SK-N-SH (cell line): ENCODE measurements at regions not wholly inside any gene's neighbourhood (a gene's known extent, or its start where the extent isn't known, plus 50 kb on each side); places are given as distances from the start of the nearest gene placed in this dataset.

Experiments used
- CTCF ChIA-PET: fragments of 300-600, 350-600 bp; formaldehyde crosslinking; extraction: SDS; loops from one replicate; lab custom pipeline; 2021; lab: Yijun Ruan, JAX
- POLR2A ChIA-PET: fragments of 350-600 bp; sonication (Branson Sonifier 250); formaldehyde crosslinking; extraction: SDS; loops from one replicate; lab custom pipeline; 2020; ENCODE audit warnings: antibody characterized with exemption, inconsistent platforms; lab: Yijun Ruan, JAX
- DNase-seq: peaks from one replicate; pipeline ENCODE4 v3.0.0; 2012
- H2AFZ ChIP-seq: fragments of 200-600 bp; sonication (generic); 2 replicates; pipeline ENCODE4 v1.8.1; 2016; ENCODE audit warnings: antibody characterized with exemption, mild to moderate bottlenecking, low read depth
- H3F3A ChIP-seq: fragments of 200-600 bp; sonication (generic); replicated peaks from 2 replicates; pipeline ENCODE3; 2016; ENCODE audit warnings: antibody characterized with exemption, mild to moderate bottlenecking; ENCODE audit not compliant: insufficient read depth
- H3K27ac ChIP-seq, 2 experiments: fragments of 200-500 bp in 1 of 2; fragments of 200-600 bp in 1 of 2; sonication (Bioruptor generic) in 1 of 2; sonication (generic), shearing (Covaris generic) in 1 of 2; 2 replicates each; pipeline versions ENCODE4 v1.5.1 to v1.6.1; 2014 to 2016; ENCODE audit warnings: low read depth in 2 of 2, inconsistent platforms in 1 of 2, low read length in 1 of 2, mild to moderate bottlenecking in 1 of 2, mixed read lengths in 1 of 2
- H3K27me3 ChIP-seq: fragments of 200-600 bp; sonication (generic), shearing (Covaris generic); 2 replicates; pipeline ENCODE4 v1.6.1; 2016; ENCODE audit warnings: mixed run types; ENCODE audit not compliant: insufficient read depth
- H3K36me3 ChIP-seq, 2 experiments: fragments of 200-500 bp in 1 of 2; fragments of 200-600 bp in 1 of 2; sonication (Bioruptor generic) in 1 of 2; sonication (generic) in 1 of 2; replicated peaks in 1 of 2; 2 replicates each; pipeline versions ENCODE3 to v1.5.1; 2014 to 2016; ENCODE audit warnings: low read length in 1 of 2, mild to moderate bottlenecking in 1 of 2; ENCODE audit not compliant: insufficient read depth in 2 of 2, control insufficient read depth in 1 of 2
- H3K4me1 ChIP-seq, 2 experiments: fragments of 200-500 bp in 1 of 2; fragments of 200-600 bp in 1 of 2; sonication (Bioruptor generic) in 1 of 2; sonication (generic), shearing (Covaris generic) in 1 of 2; 2 replicates each; pipeline versions ENCODE4 v1.5.1 to v1.6.1; 2014 to 2016; ENCODE audit warnings: low read depth in 1 of 2, low read length in 1 of 2, mixed run types in 1 of 2; ENCODE audit not compliant: insufficient read depth in 2 of 2, control insufficient read depth in 1 of 2
- H3K4me2 ChIP-seq: fragments of 200-600 bp; sonication (generic), shearing (Covaris generic); 2 replicates; pipeline ENCODE4 v1.6.1; 2017; ENCODE audit warnings: mixed run types
- H3K4me3 ChIP-seq, 2 experiments: fragments of 200-500 bp in 1 of 2; fragments of 200-600 bp in 1 of 2; sonication (Bioruptor generic) in 1 of 2; sonication (generic), shearing (Covaris generic) in 1 of 2; 2 replicates each; pipeline versions ENCODE4 v1.5.1 to v1.8.1; 2014 to 2016; ENCODE audit warnings: low read depth in 2 of 2, inconsistent platforms in 1 of 2, low read length in 1 of 2, mild to moderate bottlenecking in 1 of 2, mixed read lengths in 1 of 2, moderate library complexity in 1 of 2
- H3K79me2 ChIP-seq: fragments of 200-600 bp; sonication (generic); 2 replicates; pipeline ENCODE4 v1.8.1; 2017; ENCODE audit warnings: mild to moderate bottlenecking; ENCODE audit not compliant: insufficient read depth
- H3K9ac ChIP-seq: fragments of 200-600 bp; sonication (generic); 2 replicates; pipeline ENCODE4 v1.6.1; 2017; ENCODE audit warnings: mixed run types
- H3K9me2 ChIP-seq: fragments of 200-600 bp; sonication (generic); 2 replicates; pipeline ENCODE4 v1.6.1; 2017; ENCODE audit warnings: mixed run types
- H3K9me3 ChIP-seq: fragments of 200-600 bp; sonication (generic); 2 replicates; pipeline ENCODE4 v1.6.1; 2017; ENCODE audit warnings: mixed run types, mild to moderate bottlenecking, moderate library complexity
- H4K20me1 ChIP-seq: fragments of 200-600 bp; sonication (generic); 2 replicates; pipeline ENCODE4 v1.6.1; 2017; ENCODE audit warnings: mild to moderate bottlenecking, mixed run types; ENCODE audit not compliant: insufficient read depth
- ELF1 ChIP-seq: IDR thresholded peaks from 2 replicates; pipeline ENCODE4 v1.4.0; 2012
- EZH2phosphoT487 ChIP-seq: fragments of 200-600 bp; sonication (generic); IDR thresholded peaks from 2 replicates; pipeline ENCODE4 v1.6.1; 2017; ENCODE audit warnings: low read depth, mixed run types, mild to moderate bottlenecking, antibody characterized with exemption, moderate library complexity, borderline replicate concordance
- FOXM1 ChIP-seq: IDR thresholded peaks from 2 replicates; pipeline ENCODE4 v1.4.0; 2012; ENCODE audit warnings: low read depth, mild to moderate bottlenecking
- GATA2 ChIP-seq: sonication (generic); formaldehyde crosslinking; IDR thresholded peaks from 2 replicates; pipeline ENCODE4 v1.5.0; 2020; ENCODE audit warnings: mild to moderate bottlenecking, missing genetic modification reagents
- JUND ChIP-seq: IDR thresholded peaks from 2 replicates; pipeline ENCODE4 v1.4.0; 2012
- MEF2A ChIP-seq: IDR thresholded peaks from 2 replicates; pipeline ENCODE4 v1.4.0; 2012; ENCODE audit warnings: low read depth, borderline replicate concordance
- MXI1 ChIP-seq: IDR thresholded peaks from 2 replicates; pipeline ENCODE4 v1.6.1; 2012; ENCODE audit warnings: mild to moderate bottlenecking, low read depth, low read length, improper control_type of control experiment
- NRF1 ChIP-seq: IDR thresholded peaks from 2 replicates; pipeline ENCODE4 v1.6.1; 2012; ENCODE audit warnings: low read depth, mild to moderate bottlenecking, low read length
- POLR2AphosphoS5 ChIP-seq: IDR thresholded peaks from 2 replicates; pipeline ENCODE4 v1.6.1; 2012; ENCODE audit warnings: low read depth, low read length
- RAD21 ChIP-seq: IDR thresholded peaks from 2 replicates; pipeline ENCODE4 v1.6.1; 2012; ENCODE audit warnings: mild to moderate bottlenecking, low read length
- RCOR1 ChIP-seq: fragments of 150-350 bp; IDR thresholded peaks from 2 replicates; pipeline ENCODE4 v1.6.1; 2017; ENCODE audit warnings: antibody characterized with exemption, low read length
- SMC3 ChIP-seq: IDR thresholded peaks from 2 replicates; pipeline ENCODE4 v1.6.1; 2012; ENCODE audit warnings: low read depth, low read length, improper control_type of control experiment
- TAF1 ChIP-seq: IDR thresholded peaks from 2 replicates; pipeline ENCODE4 v1.6.1; 2012; ENCODE audit warnings: low read depth, mild to moderate bottlenecking, low read length, moderate library complexity, borderline replicate concordance
- TCF12 ChIP-seq: IDR thresholded peaks from 2 replicates; pipeline ENCODE4 v1.4.0; 2012
- WGBS: methylation state at CpG from one replicate; pipeline ENCODE4 v1.1.6; 2017; ENCODE audit warnings: low lambda C conversion rate; 5-methylcytosine and 5-hydroxymethylcytosine counted together
- TF ChIP-seq, protein P1 (sequence below): IDR thresholded peaks from 2 replicates; pipeline ENCODE4 v1.4.0; 2012; ENCODE audit warnings: low read depth, borderline replicate concordance
- TF ChIP-seq, protein P2 (sequence below): fragments of 200-600 bp; sonication (generic); IDR thresholded peaks from 2 replicates; pipeline ENCODE4 v1.6.1; 2017; ENCODE audit warnings: antibody characterized with exemption, mild to moderate bottlenecking, moderate library complexity
- TF ChIP-seq, protein P3 (sequence below): IDR thresholded peaks from 2 replicates; pipeline ENCODE4 v1.4.0; 2012; ENCODE audit warnings: low read depth
- TF ChIP-seq, protein P4 (sequence below): IDR thresholded peaks from 2 replicates; pipeline ENCODE4 v1.6.1; 2012; ENCODE audit warnings: mild to moderate bottlenecking, low read depth, low read length, moderate library complexity

DNA sequence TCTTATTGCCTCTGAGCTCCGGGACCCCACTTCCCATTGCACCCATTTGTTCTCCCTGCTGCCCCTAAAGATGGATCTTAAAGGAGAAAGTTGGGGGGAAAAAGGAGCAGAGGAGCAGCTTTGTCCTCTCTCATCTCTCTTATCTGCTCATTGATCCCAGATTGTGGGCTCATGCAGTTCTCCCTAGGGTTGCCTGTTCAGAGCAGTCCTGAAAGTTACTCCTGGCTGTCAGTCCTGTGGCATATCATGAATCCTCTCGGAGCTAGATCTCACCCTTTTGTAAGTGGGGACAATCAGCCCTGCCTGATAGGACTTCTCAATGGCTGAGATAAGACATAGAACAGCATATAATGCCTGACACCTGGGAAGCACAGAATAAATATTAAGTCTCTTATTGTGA lies 440.3 kb downstream of the IRS2 start:
- ChIA-PET POLR2A (interaction anchor here (0.9 to 2.8 kb wide), 8 partner anchors 12 to 441 kb away, joined by 3 to 10 read pairs (median 6); partner anchors contain the start of gene IRS2), CTCF (interaction anchor here (0.8 to 2.9 kb wide), 8 partner anchors 11 to 439 kb away, joined by 3 to 18 read pairs (median 4); no protein-coding TSS in a partner anchor)
- peak; percentile 12; the same call in 1 of the 2 replicates for TF ChIP-seq RAD21
- no peak for TF ChIP-seq POLR2AphosphoS5
- Histone ChIP-seq H3K27ac (peak overlapping the region; percentile 67 to 100), H3K9me2 (no peaks in the 10 kb centered on the region), H3K79me2 (no peaks in the 10 kb centered on the region), H4K20me1 (no peaks in the 10 kb centered on the region), H3K4me3 (no peak overlapping the region; a peak in 1 of 4 replicates), H3K4me2 (peak overlapping the region; percentile 13), H3K4me1 (peaks cover 26 to 28% of the 10 kb centered on the region in 2 experiments), H3K27me3 (no peaks in the 10 kb centered on the region), H2AFZ (0 out of 2 replicates have a peak overlapping the region, but pooled peaks have one; percentile 16), H3K36me3 (no peaks in the 10 kb centered on the region), H3K9me3 (no peaks in the 10 kb centered on the region), H3K9ac (no peak overlapping the region), H3F3A (peaks cover 34% of the 10 kb centered on the region)
- peak; percentile 45 for DNase-seq
- 57% methylated on average over 2 of the region's 2 CpGs for WGBS

DNA sequence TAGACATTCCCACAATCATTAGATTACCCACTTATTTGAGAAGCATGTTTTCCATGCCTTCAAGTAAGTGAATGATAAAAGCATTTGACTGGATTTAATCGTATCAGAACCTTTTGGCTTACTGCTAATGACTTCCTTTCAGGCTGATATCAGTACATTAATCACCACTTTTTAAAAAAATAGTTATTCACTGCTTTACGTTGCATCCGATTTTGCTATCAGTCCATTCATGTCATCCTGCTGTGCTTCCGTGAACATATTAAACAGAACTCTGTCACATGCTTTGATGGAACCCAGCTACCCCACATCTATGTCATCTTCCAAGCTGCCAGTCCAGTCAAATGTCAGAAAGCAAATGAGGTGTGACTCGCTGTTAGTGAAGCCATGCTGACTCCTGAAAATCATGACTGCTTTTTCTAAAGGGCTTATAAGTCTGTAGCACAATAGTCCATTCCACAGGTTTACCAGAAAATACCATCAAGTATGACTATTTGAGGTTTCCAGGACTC lies 440.9 kb downstream of the IRS2 start:
- H3K4me1 ChIP-seq: peaks cover 26 to 28% of the 10 kb centered on the region in 2 experiments
- peak overlapping the region; percentile 16; the same call in 1 of the 2 replicates for H2AFZ ChIP-seq
- peak overlapping the region; percentile 33; the same call in 1 of the 2 replicates for H3K9ac ChIP-seq
- no peaks in the 10 kb centered on the region for H3K9me3 ChIP-seq
- no peaks in the 10 kb centered on the region for H3K27me3 ChIP-seq
- 12% methylated on average over 5 of the region's 5 CpGs for WGBS
- peak; percentile 75 for DNase-seq
- H4K20me1 ChIP-seq: no peaks in the 10 kb centered on the region
- ChIA-PET CTCF (interaction anchor here (1.0 to 2.9 kb wide), 9 partner anchors 11 to 440 kb away, joined by 3 to 18 read pairs (median 4); no protein-coding TSS in a partner anchor), POLR2A (interaction anchor here (0.9 to 2.8 kb wide), 9 partner anchors 11 to 442 kb away, joined by 3 to 10 read pairs (median 5); partner anchors contain the start of gene IRS2)
- H3K79me2 ChIP-seq: no peaks in the 10 kb centered on the region
- no peaks in the 10 kb centered on the region for H3K36me3 ChIP-seq
- no peaks in the 10 kb centered on the region for H3K9me2 ChIP-seq
- peak overlapping the region; percentile 13 for H3K4me2 ChIP-seq
- peaks cover 34% of the 10 kb centered on the region for H3F3A ChIP-seq
- H3K4me3 ChIP-seq: no peak overlapping the region; a peak in 1 of 4 replicates
- peak overlapping the region; percentile 67 to 100 for H3K27ac ChIP-seq
- TF ChIP-seq, protein P1, sequence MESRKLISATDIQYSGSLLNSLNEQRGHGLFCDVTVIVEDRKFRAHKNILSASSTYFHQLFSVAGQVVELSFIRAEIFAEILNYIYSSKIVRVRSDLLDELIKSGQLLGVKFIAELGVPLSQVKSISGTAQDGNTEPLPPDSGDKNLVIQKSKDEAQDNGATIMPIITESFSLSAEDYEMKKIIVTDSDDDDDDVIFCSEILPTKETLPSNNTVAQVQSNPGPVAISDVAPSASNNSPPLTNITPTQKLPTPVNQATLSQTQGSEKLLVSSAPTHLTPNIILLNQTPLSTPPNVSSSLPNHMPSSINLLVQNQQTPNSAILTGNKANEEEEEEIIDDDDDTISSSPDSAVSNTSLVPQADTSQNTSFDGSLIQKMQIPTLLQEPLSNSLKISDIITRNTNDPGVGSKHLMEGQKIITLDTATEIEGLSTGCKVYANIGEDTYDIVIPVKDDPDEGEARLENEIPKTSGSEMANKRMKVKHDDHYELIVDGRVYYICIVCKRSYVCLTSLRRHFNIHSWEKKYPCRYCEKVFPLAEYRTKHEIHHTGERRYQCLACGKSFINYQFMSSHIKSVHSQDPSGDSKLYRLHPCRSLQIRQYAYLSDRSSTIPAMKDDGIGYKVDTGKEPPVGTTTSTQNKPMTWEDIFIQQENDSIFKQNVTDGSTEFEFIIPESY: peak; percentile 60; the same call in 1 of the 2 replicates
- TF ChIP-seq MXI1 (peak; percentile 89), FOXM1 (0 out of 2 replicates have a peak, but pooled peaks have one; percentile 58), JUND (peak; percentile 55), GATA2 (CRISPR knock-in tag) (peak; percentile 99), EZH2phosphoT487 (no peak), RCOR1 (peak; percentile 97; the same call in 1 of the 2 replicates), POLR2AphosphoS5 (peak; percentile 51; the same call in 1 of the 2 replicates), NRF1 (no peak), ELF1 (no peak), TAF1 (no peak), SMC3 (0 out of 2 replicates have a peak, but pooled peaks have one; percentile 0), MEF2A (no peak), TCF12 (peak; percentile 92)
- TF ChIP-seq, protein P2, sequence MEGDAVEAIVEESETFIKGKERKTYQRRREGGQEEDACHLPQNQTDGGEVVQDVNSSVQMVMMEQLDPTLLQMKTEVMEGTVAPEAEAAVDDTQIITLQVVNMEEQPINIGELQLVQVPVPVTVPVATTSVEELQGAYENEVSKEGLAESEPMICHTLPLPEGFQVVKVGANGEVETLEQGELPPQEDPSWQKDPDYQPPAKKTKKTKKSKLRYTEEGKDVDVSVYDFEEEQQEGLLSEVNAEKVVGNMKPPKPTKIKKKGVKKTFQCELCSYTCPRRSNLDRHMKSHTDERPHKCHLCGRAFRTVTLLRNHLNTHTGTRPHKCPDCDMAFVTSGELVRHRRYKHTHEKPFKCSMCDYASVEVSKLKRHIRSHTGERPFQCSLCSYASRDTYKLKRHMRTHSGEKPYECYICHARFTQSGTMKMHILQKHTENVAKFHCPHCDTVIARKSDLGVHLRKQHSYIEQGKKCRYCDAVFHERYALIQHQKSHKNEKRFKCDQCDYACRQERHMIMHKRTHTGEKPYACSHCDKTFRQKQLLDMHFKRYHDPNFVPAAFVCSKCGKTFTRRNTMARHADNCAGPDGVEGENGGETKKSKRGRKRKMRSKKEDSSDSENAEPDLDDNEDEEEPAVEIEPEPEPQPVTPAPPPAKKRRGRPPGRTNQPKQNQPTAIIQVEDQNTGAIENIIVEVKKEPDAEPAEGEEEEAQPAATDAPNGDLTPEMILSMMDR: no peak
- TF ChIP-seq, protein P3, sequence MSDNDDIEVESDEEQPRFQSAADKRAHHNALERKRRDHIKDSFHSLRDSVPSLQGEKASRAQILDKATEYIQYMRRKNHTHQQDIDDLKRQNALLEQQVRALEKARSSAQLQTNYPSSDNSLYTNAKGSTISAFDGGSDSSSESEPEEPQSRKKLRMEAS: no peak
- TF ChIP-seq, protein P4, sequence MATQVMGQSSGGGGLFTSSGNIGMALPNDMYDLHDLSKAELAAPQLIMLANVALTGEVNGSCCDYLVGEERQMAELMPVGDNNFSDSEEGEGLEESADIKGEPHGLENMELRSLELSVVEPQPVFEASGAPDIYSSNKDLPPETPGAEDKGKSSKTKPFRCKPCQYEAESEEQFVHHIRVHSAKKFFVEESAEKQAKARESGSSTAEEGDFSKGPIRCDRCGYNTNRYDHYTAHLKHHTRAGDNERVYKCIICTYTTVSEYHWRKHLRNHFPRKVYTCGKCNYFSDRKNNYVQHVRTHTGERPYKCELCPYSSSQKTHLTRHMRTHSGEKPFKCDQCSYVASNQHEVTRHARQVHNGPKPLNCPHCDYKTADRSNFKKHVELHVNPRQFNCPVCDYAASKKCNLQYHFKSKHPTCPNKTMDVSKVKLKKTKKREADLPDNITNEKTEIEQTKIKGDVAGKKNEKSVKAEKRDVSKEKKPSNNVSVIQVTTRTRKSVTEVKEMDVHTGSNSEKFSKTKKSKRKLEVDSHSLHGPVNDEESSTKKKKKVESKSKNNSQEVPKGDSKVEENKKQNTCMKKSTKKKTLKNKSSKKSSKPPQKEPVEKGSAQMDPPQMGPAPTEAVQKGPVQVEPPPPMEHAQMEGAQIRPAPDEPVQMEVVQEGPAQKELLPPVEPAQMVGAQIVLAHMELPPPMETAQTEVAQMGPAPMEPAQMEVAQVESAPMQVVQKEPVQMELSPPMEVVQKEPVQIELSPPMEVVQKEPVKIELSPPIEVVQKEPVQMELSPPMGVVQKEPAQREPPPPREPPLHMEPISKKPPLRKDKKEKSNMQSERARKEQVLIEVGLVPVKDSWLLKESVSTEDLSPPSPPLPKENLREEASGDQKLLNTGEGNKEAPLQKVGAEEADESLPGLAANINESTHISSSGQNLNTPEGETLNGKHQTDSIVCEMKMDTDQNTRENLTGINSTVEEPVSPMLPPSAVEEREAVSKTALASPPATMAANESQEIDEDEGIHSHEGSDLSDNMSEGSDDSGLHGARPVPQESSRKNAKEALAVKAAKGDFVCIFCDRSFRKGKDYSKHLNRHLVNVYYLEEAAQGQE: no peak
